Posterior vena cava (tissue), 2 donors: ENCODE measurements at regions not wholly inside any gene's neighbourhood (a gene's known extent, or its start where the extent isn't known, plus 50 kb on each side); places are given as distances from the start of the nearest gene placed in this dataset.
"Not testable (repeated sequence)": the region's sequence is repeated elsewhere in the genome, so short reads cannot be mapped to it uniquely, and the experiment has no call there.

Experiments used
- DNase-seq: peaks from one replicate; pipeline ENCODE4 v3.0.0-alpha.2; 2020; ENCODE audit warnings: low spot score
- intact Hi-C, 2 donors: fragments of 100-400 bp; cut with DNase I; formaldehyde crosslinking; loops; one replicate each; pipeline versions ENCODE4 v1.14.1 to v1.14.2; 2022 to 2023
- donor health status: DM: yes; HTN: yes; CAD: no.
- donor health status: DM: yes; HTN: yes; CAD: no.

DNA sequence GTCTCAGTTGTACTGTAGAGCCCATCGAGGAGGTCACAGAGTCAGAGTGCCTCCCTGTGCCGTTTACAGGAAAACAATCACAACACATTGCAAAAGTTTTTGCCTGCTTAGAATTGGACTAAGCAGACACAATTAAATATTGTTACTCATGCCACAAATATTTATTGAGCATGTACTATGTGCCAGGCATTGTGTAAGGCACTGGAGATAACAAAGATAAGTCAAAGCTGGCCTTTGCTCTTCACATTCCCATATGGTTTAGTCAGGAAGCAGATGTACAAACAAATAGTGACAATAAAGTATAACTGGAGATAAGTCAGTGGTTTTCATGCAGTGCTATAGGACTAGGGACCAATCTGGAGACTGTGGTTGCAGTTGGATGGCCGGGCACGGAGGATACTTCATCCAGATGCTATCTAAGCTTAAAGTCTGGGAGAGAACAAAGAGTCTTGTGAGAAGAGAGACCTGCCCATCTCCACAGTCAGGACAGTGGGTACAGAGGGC, 550.7 kb downstream of the INSC start:
- no peak for DNase-seq
- intact Hi-C loops: no loop called here

DNA sequence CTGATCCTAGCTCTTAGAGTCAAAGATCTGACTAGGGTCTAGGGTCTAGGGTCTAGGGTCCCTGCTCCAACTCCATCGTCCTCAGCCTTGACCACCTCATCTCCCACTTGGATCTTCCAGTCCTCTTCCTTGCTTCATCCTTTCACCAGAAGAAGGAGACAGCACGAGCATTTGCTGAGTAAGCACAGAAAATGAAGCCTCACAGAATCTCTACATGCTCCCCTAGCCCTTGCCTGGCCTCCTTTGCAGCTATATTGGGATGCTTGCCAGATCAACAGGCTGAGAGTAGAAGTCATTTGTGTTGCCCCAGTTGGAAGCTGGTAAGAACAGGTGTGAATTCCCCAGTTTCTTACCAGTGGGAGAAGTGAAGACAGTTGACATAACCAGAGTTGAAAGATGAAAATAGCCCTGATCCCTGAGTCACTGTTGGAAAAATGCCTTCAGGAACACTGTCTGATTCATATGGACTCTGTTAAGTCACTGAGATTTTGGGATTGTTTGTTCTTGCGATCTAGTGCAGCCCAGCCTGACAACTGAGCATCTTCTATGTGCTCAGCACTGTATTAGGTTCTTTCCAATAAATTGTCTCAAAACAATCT, 552.5 kb downstream of the INSC start:
- DNase-seq: no peak
- intact Hi-C loops: no loop called here

- intact Hi-C loops: no loop called here
- DNase-seq: no peak
Measured at GRCh38 chr11:15668718-15669117, 554.0 kb downstream of the INSC start.

DNA sequence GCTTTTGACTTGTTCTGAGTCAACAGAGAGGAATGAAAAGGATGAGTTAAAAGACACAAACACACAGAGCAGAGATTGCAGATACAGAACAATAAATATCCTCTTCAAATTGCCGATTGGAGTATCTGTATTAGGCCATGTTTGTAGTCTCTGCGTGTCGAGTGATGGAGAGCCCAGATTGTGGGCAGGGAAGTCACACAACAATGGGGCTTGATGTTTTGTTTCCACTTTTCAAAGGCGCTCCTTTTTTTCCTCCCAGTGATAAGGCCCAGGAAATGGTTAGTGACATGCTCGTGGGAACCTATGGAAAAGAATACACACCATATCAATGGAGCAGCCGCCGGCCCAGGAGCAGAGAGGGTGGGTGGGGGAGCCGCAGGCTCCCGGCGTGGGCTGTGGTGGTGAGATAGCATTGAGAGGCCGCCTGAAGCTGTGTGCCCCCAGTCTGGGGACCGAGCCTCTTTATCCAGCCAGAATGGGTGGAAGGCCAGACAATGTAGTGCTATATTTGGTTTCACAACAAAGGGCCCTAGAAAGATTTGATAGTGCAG, 555.9 kb downstream of the INSC start:
- DNase-seq: no peak
- intact Hi-C loops: no loop called here

DNA sequence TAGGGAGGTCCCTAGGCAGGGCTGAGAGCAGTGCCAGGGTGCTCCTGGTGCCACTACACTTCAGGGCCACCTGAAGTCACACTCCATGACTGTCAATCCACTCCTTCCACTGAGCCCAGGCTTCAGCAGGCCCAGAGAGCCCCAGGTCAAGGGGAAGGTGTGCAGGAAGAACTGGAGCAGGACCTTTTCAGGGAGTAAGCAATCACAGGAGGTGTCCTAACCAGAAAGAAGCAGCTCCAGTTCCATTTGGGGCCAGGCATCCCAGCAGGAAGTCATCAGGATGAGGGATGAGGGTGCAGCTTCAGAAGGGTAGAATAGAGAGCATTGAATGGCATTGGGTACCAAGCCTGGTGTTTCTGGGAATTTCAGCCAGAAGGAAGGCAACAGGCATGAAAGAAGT, 556.5 kb downstream of the INSC start:
- intact Hi-C loops: no loop called here
- no peak for DNase-seq

GRCh38 chr11:15672825-15673224, 558.1 kb downstream of the INSC start:
- DNase-seq: no peak
- intact Hi-C loops: no loop called here

GRCh38 chr11:15673408-15673831, 558.7 kb downstream of the INSC start:
- DNase-seq: no peak
- intact Hi-C loops: no loop called here

GRCh38 chr11:15674756-15675155, 560.0 kb downstream of the INSC start:
- intact Hi-C loops: no loop called here
- DNase-seq: no peak

DNA sequence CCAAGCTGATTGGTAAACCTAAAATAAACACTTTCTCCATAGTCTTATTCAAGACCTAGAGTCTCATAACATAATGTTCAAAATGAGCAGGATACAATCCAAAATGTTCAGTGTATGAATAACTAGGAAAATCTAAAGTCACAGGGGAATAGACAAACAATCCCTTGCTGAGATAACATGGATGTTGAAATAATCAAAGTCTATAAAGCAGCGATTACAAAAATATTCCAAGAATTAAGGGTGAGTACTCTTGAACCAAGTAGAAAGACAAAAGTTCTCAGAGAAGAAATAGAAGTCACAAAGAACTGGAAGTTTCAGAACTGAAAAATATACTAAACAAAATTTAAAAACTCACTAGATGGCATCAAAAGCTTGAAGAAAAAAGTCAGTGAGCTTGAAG, 561.0 kb downstream of the INSC start:
- intact Hi-C loops: no loop called here
- DNase-seq: no peak

- intact Hi-C loops: no loop called here
- no peak for DNase-seq
Measured at GRCh38 chr11:15677181-15677580, 562.5 kb downstream of the INSC start.

GRCh38 chr11:15683528-15683927, 568.8 kb downstream of the INSC start:
- intact Hi-C loops: no loop called here
- no peak for DNase-seq

DNA sequence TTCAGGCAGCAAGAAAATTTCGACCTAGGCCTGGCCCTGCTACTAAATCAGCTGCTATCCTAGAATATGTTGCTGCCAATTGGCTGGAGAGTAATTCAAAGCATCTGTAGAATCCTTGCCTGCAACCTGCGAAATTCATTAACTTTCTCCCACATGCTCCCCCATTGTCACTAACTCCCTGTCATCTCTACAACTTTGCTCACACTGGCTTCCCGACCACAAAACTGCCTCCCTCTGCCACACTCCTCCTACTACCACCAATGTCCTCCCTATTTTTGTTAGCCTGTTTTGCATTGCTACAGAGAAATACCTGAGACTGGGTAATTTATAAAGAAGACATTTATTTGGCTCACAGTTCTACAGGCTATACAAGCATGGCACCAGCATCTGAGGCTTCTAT, 570.6 kb downstream of the INSC start:
- intact Hi-C loops: no loop called here
- no peak for DNase-seq

DNA sequence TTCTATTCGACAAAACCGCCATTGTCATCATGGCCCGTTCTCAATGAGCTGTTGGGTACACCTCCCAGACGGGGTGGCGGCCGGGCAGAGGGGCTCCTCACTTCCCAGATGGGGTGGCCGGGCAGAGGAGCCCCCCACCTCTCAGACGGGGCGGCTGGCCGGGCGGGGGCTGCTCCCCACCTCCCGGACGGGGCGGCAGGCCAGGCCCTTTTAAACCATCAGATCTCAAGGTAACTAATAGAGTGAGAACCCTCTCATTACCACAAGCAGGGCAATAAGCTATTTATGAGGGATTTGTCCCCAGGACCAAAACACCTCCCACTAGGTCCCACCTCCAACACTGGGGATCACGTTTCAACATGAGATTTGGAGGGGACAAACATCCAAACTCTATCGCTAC, 571.5 kb downstream of the INSC start:
- intact Hi-C loops, DNase-seq: not testable (repeated sequence)

- intact Hi-C loops: no loop called here
- DNase-seq: no peak
Measured at GRCh38 chr11:15687342-15687741, 572.6 kb downstream of the INSC start.

GRCh38 chr11:15688351-15688792, 573.6 kb downstream of the INSC start:
- intact Hi-C loops: no loop called here
- DNase-seq: peak; percentile 81

DNA sequence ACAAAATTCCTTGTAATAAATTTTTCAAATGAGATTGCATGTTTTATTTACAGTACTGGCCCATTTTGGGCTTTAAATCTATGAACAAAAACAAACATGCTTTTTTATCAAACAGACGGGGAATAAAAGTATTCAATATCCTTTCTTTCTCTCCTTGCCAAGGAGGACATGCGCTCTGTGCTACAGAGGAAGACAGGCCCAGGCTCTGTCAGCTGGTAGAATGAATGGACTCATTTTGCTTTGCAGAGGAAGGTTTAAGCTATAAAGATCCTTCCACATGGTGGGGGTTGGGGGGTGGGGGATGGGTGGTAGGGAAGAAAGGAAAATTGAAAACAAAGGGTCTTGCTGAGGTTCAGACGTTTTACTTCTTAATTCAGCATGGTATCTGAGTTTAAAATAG, 575.6 kb downstream of the INSC start:
- intact Hi-C loops: no loop called here
- DNase-seq: no peak

- intact Hi-C loops: no loop called here
- no peak for DNase-seq
Measured at GRCh38 chr11:15692739-15693138, 578.0 kb downstream of the INSC start.

DNA sequence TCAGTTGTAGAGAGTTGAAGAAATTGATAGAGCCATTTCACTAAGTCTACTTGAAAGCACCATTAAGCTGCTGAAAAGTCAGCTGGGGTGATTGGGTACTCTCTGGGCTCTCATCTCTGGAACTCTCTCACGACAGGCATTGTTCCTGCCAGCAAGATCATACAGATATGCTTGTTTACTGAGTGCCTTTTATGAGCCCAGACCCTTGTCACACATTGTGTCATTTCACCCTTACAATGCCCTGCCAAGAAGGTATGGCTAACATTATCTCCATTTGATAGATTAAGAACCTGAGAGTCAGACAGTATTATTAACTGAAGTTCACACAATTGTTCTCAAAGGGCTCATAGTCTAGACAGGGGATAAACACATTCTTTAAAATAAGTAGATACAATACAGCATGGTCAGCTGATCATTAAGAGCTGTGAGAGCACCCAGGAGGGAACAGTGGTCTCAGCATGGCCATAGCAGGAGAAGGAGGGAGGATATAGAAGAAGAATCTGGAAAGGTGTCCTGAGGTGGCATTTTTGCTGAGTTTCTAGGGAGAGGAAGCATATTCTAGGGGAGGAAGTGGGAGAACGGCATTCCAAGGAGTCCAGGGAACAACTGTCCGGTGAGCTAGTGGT, 580.5 kb downstream of the INSC start:
- no peak for DNase-seq
- intact Hi-C loops: no loop called here

GRCh38 chr11:15696069-15696468, 581.3 kb downstream of the INSC start:
- intact Hi-C loops: no loop called here
- no peak for DNase-seq

DNA sequence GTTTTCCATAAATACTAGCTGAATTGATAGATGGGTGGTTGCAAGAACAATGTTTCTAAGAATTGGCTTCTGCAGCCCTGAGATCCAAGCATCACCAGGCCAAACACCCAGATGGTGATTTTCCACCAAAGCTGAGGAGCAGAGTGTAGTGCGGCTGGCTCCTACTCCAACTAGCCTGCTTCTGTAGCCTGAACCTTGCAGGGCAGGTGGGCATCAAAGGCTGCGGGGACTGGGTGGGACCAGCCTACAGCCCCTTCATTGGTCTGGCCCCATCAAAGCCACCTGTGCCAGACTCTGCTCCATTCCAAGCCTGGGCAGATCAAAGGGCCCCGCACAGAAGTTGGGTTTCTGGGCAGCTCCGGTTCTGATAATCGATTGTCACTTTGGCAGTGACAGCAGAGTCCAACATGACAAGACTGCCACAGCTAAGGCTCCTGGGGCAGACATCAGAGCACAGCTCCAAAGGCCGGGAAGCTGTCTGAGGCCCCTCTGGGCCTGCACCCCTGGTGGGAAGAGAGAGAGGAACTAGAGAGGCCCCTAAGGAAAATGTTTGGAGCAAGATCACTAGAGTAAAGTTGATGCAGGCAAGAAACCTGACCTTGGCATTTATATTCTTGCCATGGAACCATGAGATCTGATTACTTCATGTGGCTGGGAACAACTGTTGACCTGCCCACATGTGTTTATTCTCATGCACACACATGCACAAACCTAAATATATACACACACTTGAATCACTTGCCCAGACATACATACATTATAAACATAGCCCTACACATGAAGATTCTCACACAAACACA, 582.9 kb downstream of the INSC start:
- intact Hi-C loops: no loop called here
- no peak for DNase-seq
